DND-41 (cell line): ENCODE measurements at regions not wholly inside any gene's neighbourhood (a gene's known extent, or its start where the extent isn't known, plus 50 kb on each side); places are given as distances from the start of the nearest gene placed in this dataset.

Experiments used
- CTCF ChIP-seq: IDR thresholded peaks from 2 replicates; pipeline ENCODE4 v1.5.1; 2012; ENCODE audit warnings: borderline replicate concordance, low read length, moderate library complexity, mild to moderate bottlenecking; ENCODE audit not compliant: poor library complexity, severe bottlenecking; ENCODE audit errors: extremely low read depth
- EZH2 ChIP-seq: IDR thresholded peaks from 3 replicates; pipeline ENCODE4 v1.6.1; 2012; ENCODE audit warnings: borderline replicate concordance, low read depth, mild to moderate bottlenecking, moderate library complexity, low read length, inconsistent platforms; ENCODE audit not compliant: severe bottlenecking

DNA sequence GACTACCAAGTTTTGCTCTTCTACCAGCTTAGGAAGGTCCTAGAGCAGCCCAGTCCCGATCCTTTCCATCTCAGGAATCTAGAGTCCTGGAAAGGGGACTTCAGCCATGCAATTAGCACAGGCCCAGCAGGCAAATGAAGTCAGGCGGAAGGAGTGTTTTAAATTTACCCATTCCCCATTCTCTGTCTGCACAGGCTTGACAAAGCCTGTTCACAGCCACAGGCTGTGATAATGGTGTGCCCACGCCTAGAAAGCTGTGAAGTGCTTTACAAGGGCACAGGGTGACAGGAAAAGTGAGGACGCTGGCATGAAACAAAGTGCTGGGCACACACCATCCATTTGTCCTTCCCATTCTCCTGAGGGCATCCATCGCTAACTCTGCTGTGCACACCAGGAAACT is 79.0 kb downstream of the PITPNM2 start:
- TF ChIP-seq CTCF: no peak
- TF ChIP-seq EZH2: no peak
